C4-2B (cell line): ENCODE measurements at regions not wholly inside any gene's neighbourhood (a gene's known extent, or its start where the extent isn't known, plus 50 kb on each side); places are given as distances from the start of the nearest gene placed in this dataset.

Experiments
- CTCF ChIP-seq: fragments of 450-650 bp; conservative IDR thresholded peaks from 2 replicates; pipeline ENCODE4 v1.5.1; 2017; ENCODE audit warnings: mild to moderate bottlenecking
- ZFX ChIP-seq: fragments of 450-650 bp; IDR thresholded peaks from 2 replicates; pipeline ENCODE4 v1.6.1; 2017

GRCh38 chr4:163264934-163265333, 67.5 kb downstream of the NPY1R start:
- no peak for TF ChIP-seq CTCF
- TF ChIP-seq ZFX, result no peak
